HEK293 (cell line): ENCODE measurements at regions not wholly inside any gene's neighbourhood (a gene's known extent, or its start where the extent isn't known, plus 50 kb on each side); places are given as distances from the start of the nearest gene placed in this dataset.
"Not testable (repeated sequence)": the region's sequence is repeated elsewhere in the genome, so short reads cannot be mapped to it uniquely, and the experiment has no call there.

Source experiments
- HOXC10 ChIP-seq: sonication (generic); formaldehyde crosslinking; IDR thresholded peaks from 2 replicates; pipeline ENCODE4 v1.8.1; 2023; ENCODE audit warnings: mild to moderate bottlenecking, missing genetic modification reagents
- PRDM1 ChIP-seq: fragments of 450-650 bp; formaldehyde crosslinking; IDR thresholded peaks from 2 replicates; pipeline ENCODE4; 2016; ENCODE audit warnings: missing biosample characterization, missing genetic modification characterization
- TSHZ1 ChIP-seq: fragments of 450-650 bp; formaldehyde crosslinking; IDR thresholded peaks from 2 replicates; pipeline ENCODE4 v1.5.1; 2016; ENCODE audit warnings: missing biosample characterization, missing genetic modification characterization, borderline replicate concordance
- ZNF132 ChIP-seq: fragments of 450-650 bp; formaldehyde crosslinking; IDR thresholded peaks from 2 replicates; pipeline ENCODE4 v1.5.1; 2017; ENCODE audit warnings: missing biosample characterization, missing genetic modification characterization, borderline replicate concordance
- ZNF19 ChIP-seq: fragments of 450-650 bp; formaldehyde crosslinking; IDR thresholded peaks from 2 replicates; pipeline ENCODE4; 2016; ENCODE audit warnings: missing biosample characterization, missing genetic modification characterization, low read depth
- ZNF830 ChIP-seq: fragments of 450-650 bp; IDR thresholded peaks from 2 replicates; pipeline ENCODE4 v1.5.0; 2018; ENCODE audit warnings: missing biosample characterization, missing genetic modification characterization, low read depth, mild to moderate bottlenecking, moderate library complexity
- TF ChIP-seq, protein P1 (sequence below): fragments of 450-650 bp; formaldehyde crosslinking; IDR thresholded peaks from 2 replicates; pipeline ENCODE4 v1.5.1; 2016; ENCODE audit warnings: missing biosample characterization, missing genetic modification characterization
- TF ChIP-seq, protein P2 (sequence below): fragments of 450-650 bp; formaldehyde crosslinking; IDR thresholded peaks from 2 replicates; pipeline ENCODE4 v1.5.1; 2016; ENCODE audit warnings: missing biosample characterization, missing genetic modification characterization

DNA sequence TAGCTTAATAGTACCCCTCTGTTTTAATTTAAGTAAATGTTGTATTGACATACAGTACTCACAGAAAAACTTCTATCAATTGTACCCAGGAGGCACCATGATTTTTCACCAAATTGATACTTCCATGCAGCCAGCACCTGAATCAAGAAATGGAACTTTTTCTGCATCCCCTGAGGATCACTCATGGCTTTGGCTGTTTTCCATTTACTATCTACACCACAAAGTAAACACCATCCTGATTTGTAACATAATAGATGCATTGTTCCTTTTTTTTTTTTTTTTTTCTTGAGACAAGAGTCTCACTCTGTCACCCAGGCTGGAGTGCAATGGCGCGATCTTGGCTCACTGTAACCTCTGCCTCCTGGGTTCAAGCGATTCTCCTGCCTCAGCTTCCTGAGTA, 1066.8 kb downstream of the SOCS6 start:
- not testable (repeated sequence) for TF ChIP-seq ZNF132 (tag by site-specific recombination); ZNF830; HOXC10 (CRISPR knock-in tag); PRDM1 (tag by site-specific recombination); TSHZ1; ZNF19 (tag by site-specific recombination)
- TF ChIP-seq, protein P1, sequence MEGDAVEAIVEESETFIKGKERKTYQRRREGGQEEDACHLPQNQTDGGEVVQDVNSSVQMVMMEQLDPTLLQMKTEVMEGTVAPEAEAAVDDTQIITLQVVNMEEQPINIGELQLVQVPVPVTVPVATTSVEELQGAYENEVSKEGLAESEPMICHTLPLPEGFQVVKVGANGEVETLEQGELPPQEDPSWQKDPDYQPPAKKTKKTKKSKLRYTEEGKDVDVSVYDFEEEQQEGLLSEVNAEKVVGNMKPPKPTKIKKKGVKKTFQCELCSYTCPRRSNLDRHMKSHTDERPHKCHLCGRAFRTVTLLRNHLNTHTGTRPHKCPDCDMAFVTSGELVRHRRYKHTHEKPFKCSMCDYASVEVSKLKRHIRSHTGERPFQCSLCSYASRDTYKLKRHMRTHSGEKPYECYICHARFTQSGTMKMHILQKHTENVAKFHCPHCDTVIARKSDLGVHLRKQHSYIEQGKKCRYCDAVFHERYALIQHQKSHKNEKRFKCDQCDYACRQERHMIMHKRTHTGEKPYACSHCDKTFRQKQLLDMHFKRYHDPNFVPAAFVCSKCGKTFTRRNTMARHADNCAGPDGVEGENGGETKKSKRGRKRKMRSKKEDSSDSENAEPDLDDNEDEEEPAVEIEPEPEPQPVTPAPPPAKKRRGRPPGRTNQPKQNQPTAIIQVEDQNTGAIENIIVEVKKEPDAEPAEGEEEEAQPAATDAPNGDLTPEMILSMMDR (tag by site-specific recombination): not testable (repeated sequence)
- TF ChIP-seq, protein P2, sequence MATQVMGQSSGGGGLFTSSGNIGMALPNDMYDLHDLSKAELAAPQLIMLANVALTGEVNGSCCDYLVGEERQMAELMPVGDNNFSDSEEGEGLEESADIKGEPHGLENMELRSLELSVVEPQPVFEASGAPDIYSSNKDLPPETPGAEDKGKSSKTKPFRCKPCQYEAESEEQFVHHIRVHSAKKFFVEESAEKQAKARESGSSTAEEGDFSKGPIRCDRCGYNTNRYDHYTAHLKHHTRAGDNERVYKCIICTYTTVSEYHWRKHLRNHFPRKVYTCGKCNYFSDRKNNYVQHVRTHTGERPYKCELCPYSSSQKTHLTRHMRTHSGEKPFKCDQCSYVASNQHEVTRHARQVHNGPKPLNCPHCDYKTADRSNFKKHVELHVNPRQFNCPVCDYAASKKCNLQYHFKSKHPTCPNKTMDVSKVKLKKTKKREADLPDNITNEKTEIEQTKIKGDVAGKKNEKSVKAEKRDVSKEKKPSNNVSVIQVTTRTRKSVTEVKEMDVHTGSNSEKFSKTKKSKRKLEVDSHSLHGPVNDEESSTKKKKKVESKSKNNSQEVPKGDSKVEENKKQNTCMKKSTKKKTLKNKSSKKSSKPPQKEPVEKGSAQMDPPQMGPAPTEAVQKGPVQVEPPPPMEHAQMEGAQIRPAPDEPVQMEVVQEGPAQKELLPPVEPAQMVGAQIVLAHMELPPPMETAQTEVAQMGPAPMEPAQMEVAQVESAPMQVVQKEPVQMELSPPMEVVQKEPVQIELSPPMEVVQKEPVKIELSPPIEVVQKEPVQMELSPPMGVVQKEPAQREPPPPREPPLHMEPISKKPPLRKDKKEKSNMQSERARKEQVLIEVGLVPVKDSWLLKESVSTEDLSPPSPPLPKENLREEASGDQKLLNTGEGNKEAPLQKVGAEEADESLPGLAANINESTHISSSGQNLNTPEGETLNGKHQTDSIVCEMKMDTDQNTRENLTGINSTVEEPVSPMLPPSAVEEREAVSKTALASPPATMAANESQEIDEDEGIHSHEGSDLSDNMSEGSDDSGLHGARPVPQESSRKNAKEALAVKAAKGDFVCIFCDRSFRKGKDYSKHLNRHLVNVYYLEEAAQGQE (tag by site-specific recombination): not testable (repeated sequence)
